NCI-H2107 treated with DMSO at 0.1 percent for 48 hours (cell line): ENCODE measurements at regions not wholly inside any gene's neighbourhood (a gene's known extent, or its start where the extent isn't known, plus 50 kb on each side); places are given as distances from the start of the nearest gene placed in this dataset.

Source experiments
- DNase-seq: peaks from one replicate; lab custom pipeline; 2025; ENCODE audit not compliant: unreplicated experiment; lab: John Stamatoyannopoulos, UW

DNA sequence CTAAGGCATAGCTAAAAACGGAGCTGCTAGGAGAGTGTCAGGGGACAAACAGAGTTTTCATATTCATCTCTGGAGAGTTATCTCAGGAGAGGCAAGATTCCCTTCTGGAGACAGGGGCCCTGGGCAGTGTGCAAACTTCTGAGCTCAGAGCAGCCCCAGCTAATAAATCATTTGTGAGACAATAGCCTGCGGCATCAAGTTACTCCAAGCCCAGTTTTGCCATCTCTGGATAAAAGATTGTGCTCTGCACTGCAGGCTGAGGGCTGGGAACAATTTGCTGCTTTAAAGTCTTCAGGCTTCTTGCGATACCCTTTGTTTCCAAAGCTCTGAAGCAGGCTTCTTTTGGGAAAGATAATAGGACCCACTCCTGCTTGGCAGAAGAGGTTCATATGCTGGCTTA lies 164.3 kb upstream of the BRINP1 start:
- DNase-seq: peak; percentile 38

DNA sequence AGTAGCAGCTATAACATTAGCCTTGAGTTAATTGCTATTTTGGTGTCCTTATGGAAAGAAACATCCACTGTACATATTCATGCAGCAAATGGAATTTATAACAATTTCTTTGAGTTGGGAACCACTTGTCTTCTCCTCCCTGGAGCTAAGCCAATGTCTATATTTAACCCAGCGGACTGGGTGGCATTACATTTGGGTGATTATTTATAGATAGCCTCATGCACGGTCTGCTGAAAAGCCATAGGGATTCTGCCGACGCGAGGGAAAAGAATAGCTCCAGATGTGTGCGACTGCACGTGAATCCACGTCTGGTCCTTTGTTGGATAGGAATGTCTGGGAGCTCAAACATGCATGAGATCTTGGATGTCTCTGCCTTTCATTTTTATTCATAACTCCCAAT lies 157.5 kb upstream of the BRINP1 start:
- DNase-seq: no peak

DNA sequence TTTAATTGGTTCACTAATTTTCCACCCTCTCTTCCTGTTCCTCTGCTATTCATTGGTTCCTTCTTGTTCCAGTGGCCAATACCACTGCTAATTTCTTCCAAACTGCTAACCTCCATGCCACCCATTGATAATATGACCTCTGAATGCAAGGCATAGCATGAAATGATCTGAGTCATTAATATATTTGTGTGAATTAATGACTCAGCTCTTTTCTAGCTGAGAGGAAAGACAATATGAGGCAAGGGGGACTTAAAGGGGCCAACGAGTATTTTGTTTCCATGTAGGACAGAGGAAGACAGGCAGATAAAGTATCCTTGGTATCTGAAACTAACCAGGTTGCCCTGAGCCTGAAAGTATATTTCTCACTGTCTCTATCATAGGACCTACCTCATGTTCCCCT lies 154.3 kb upstream of the BRINP1 start:
- no peak for DNase-seq

DNA sequence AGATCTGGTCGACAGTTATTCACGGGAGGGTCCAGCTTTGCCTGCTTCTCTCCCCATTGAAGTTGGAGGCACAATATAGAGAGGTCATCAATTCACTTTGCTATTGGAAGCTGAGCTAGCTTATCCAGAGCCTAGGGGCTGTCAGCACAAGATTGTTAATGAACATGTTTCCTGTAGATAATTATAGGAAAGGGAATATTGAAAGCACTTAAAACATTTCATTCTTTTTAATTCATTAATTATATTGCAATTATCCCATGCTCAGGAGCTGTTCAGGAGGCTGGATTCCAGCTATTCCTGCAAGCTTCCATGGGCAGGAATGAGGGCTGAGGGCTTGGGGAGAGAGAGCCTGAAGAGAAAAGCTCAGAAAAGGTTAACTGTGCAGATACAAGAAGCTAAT lies 153.1 kb upstream of the BRINP1 start:
- no peak for DNase-seq

DNA sequence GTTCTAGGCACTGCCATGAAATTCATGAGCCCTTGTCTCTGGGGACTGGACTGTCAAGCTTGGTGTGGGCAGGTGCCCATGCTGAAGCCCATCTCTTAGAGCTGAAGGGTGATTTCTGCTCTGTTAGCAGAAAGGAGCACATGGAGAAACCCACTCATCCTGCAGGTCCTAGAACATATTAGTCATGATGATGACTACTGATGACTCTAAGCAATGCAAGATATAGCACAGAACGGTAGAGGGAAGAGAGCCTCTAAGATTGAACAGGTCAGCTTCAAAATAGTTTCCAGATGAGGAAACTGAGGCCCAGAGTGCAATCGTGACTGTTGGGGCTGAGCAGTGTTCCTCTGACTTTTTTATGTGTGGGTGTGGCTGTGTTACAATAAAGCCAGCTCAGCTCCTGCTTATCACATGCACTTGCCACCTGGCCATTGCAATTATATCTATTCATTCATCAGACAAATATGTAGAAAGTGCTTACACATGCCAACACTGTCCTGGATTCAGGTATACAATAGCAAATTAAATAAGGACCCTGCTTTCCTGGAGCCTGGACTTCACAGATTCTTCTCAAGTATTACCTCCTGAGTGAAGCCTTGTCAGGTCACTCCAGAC lies 140.2 kb upstream of the BRINP1 start:
- DNase-seq: no peak

DNA sequence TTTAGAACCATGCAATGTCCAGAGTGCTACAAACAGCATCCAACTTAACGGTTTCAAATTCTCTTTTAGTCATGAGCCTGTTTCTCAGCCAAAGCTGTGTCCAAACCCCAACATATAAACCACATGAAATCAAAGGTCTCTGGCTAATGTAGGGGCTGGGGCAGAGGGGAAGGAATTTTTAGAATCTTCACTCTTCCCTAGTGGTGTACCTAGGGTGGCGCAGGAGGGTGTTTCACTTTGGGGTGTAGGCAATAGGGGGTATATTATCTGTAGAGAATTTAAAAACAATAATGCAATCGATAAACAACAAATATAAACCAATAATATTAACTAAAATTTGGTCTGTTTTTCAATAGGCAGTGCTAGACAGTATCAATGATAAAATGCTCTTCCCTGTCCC lies 132.1 kb upstream of the BRINP1 start:
- no peak for DNase-seq

DNA sequence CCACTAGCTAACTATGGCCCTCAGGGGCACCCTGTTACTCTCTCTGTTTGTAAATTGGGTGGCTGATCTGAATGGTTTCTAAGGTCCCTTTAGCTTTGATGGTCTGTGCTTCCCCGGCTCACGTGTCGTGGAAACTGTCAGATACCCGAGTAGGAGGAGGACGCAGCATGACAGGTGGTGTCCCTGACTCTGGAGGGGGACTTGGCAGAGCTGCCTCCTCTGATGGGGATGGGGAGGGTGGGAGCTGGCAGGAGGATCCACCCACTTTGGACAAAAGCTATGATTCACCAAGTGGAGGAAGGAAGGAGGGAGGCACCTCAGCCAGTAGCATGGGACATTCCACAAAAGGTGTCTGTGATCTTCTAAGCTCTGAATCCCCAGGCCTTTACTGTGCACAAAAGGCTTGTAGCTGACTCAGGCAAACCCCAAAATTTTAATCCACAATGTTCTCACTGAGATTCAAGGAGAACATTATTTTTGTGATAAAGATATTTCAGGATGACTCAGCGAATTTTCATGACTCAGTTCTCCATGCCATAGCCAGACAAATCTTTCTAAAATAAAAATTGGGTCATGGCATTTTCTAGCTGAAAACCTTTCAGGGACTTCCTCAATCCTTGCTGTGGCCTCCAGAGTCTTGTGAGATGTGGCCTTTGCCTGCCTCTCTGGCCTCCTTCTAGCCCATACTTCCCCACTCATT lies 131.0 kb upstream of the BRINP1 start:
- DNase-seq: no peak

DNA sequence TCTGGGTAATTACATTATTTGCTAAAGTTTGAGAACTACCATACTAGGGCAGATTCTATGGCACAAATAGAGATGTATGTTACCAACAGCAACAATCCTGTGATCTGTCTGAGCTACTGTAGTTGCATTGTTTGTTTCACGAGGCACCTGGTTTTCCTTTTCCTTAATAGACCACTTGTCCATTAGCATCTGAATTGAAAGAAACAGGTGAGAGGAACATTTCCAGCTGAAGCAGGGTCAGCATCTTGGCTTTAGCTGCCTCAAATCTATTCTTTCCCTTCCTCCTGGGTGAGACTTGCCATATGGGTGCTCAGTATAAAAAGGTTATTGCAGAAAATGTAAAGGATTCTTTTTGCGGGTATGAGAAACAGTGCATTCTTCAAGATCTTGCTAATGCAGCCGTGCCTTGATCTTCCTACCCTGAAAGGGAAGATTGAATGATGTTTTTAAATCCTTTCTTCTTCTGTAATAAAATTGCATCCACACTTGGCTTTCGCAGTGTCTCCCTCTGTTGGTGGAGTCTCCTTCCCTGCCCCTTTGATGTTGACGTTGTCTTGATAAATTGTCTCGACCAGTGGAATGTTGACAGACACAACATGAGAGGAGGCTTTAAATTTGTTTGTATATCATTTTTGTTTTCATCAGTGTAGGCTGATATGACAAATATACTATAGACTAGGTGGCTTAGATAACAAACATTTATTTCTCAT lies 118.0 kb upstream of the BRINP1 start:
- no peak for DNase-seq

DNA sequence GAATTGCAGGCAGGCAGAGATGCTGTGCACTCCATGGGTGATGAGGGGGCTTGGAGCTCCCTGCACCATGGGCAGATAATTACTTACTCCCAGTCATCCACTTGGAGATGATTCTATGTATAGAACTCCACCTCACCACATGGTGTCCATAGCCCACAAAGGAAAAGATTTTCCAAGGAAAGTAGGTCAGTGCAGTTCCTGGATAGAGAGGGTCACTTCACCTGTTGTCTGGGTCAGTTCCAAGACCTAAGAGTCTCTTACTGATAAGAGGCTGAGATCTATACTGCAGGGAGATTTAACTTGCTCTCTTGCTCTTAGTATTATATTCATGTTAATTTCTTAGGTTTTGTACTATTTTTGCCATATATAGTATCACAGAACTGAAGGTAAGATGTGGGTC lies 113.9 kb upstream of the BRINP1 start:
- no peak for DNase-seq

DNA sequence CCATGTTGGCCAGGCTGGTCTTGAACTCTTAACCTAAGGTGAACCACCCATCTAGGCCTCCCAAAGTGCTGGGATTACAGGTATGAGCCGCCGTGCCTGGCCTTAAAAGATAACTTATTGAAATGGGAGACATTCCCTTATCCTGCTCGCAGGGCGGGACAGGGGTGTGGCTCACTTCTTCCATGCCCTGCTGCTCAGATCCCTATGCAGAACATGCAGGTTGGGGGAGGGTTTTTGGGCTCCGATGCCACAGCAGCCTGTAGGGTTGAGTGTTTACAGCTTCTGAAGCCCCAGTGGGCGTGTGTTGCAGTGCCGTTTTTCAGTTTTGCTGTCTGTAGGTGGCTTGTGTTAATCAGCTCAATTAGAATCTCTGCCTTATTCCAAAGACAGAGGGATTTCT lies 108.0 kb upstream of the BRINP1 start:
- no peak for DNase-seq

DNA sequence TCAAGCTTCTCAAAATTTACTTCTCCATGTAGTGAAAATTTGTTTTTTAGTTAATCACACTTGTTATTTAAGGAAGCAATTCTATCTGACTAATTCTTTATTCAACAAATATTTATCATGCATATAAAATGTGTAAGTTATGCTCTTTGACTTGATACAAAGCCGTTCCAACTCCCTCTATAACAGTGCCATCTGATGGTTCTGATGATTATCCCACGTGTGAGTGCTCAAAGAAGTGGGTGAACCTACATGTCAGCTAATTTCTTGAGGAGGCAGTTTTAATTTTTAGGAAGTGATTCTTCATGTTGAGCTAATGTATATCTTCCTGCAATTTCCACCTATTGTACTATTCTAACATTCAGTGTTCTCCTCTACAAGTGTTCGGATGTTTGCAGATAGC lies 88.8 kb upstream of the BRINP1 start:
- DNase-seq: no peak

DNA sequence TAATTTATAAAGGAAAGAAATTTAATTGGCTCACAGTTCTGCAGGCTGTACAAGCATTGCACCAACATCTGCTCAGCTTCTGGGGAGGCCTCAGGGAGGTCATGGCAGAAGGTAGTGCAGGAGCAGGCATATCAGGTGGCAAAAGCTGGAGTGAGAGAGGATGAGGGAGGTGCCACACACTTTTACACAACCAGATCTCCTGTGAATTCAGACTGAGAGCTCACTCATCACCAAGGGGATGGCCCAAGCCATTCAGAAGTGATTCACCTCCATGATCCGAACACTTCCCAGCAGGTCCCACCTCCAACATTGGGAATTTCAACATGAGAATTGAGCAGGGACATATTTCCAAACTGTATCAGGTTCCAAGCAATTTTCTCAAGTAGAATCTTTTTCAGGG lies 84.7 kb upstream of the BRINP1 start:
- no peak for DNase-seq

DNA sequence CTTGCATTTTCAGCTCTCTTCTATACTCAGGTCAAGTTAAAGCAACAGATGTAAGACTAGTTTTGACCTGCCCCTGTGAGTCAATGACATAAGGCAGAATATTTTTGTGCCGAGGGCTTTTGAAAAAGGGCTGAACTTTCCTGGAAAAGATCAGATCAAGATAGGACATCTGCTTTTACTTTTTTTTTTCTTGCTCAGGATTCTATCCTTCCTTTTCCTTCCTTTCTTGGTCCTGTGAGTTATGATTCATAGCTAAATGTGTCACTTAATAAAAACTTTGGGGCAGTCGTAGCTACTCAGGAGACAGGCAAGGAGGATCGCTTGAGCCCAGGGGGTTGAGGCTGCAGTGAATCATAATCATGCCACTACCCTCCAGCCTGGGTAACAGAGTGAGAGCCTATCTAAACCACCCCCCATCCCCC lies 84.3 kb upstream of the BRINP1 start:
- DNase-seq: no peak

DNA sequence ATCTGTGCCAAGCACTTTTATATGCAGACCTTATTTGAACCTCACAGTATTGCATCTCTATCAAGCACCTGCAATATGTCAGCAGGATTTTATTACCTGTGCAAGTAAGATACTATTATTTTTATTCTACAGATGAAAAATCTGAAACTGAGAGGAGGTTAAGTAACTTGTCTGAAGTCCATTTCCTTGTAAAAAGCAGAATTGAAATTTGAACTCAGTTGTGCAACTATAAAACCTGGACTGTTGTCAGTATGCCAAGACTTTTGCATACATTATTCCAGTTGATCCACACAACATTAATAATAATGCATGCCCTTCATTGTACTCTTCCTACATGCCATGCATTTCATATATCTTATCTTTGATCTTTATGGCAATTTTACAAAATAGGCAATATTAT lies 82.2 kb upstream of the BRINP1 start:
- DNase-seq: no peak

DNA sequence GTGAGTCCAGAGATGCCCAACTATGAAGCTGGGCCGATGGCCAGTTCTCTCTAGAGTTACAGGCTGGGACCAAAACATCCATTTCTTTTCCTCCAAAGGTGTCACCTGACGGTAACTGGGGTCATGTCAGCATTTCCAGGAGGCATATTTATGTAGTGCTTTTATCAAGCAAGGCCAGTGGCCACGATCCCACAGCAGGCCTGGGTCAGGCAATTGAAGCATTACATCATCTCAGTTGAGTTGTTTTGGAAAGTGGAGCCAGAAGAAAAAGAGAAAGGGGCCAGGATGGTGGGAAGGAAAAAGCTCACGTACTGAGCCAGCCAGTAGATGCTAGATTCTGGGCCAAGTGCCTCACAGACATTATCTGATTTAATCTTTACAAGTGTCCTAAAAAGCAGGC lies 73.9 kb upstream of the BRINP1 start:
- DNase-seq: no peak

DNA sequence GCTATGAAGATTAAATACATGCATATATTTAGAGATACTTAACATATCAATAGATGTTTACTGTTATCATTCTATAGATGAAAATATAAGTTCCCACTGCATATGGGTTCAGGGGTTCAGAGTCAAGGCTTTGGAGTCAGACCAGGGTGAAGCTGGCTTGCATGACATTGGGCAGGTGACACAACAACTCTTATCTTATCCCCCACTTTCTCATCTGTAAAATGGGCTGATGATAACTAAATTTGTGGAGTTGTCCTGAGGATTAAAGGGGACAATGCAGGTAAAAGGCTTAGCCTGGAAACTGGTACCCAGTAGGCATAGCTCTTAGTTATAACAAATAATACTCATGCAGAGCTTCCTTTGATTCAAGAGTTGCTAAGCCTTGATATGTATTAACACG lies 72.6 kb upstream of the BRINP1 start:
- no peak for DNase-seq

DNA sequence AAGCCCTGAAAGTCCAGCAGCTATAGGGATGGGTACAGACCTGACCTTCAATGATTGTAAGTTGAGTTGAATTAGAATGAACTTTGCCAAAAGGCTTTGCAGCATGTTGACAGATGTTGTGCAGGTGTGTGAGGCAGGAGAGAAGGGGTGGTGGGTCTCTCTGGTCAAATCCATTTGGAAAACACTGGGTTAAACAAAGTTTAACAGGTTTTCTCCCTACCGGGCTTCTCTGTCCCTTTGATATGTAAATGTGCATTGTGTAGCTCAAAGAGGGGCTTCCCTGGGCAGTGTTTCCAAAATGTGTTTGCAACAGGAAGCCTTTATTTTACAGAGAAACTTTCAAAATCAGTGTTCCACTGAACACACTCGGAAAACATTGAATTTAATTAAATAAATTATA lies 72.1 kb upstream of the BRINP1 start:
- no peak for DNase-seq

DNA sequence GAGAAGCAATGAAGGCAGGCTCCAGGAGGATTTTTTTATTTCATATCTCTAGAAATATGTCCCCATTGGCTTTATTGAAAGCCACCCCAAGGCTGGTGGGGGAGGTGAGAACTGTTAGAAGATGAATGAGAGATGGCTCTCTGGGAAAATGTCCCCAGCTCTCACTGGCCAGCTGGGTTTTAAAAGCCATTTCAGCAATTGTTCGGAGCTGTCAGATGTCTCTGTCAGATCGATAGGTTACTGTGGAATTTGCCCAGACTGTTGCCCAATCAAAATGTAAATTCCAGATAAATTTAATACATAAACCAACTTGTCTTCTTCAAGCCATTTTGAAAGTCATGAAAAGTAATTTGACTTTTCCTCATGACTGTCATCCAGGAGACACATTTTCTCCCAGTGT lies 67.0 kb upstream of the BRINP1 start:
- no peak for DNase-seq

DNA sequence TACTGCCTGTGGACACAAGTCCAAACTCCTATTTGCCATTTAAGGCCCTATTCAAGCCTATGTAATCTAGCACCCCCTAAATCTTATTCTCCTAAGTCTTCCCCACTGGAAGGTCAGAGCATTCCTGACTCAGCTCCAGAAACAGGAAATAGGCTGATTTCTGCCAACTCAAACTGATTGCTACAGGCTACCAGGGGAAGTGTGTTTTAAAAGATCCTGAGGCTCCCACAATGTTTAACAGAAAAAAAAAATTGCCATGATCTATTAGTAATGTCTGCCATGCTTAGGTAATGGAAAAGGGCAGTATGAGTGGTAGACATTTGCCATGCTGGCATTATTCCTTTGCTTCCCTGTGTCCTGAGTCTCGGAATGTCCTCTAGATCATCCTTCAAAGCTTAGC lies 65.8 kb upstream of the BRINP1 start:
- no peak for DNase-seq

DNA sequence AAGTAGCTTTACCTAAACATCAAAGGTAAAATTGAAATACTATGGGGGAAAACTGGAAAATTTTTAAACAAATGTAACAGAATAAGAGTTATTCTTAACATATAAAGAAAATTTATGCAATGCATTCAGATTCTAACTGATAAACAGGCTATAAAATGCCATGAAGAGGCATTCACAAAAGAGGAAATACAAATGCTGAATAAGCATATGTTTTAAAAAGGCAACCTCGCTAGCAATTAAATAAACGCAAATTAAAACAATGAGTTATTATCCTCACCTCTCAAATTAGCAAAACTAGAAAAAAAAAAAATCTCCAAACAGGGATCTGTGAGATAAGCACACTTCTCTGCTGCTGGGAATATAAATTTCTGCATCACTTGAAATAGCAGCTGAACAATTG lies 63.2 kb upstream of the BRINP1 start:
- no peak for DNase-seq

DNA sequence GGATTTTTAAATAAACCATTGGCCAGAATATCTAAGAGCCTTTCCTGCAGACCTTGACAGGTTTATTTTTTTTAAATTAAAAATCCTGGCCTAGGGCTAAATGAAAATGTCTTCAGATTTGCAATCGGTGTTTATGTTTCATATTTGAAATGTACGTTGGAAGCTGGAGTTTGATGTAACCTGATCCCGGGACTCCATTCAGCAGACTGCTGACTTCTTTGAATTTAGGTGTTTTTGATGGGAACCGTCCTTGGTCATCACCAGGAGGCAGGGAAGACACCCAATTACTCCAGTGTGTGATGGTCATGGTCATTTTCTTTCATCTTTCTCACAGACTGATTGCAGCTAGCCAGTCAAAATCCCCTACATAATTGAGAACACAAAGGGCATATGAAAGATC lies 60.1 kb upstream of the BRINP1 start:
- no peak for DNase-seq

DNA sequence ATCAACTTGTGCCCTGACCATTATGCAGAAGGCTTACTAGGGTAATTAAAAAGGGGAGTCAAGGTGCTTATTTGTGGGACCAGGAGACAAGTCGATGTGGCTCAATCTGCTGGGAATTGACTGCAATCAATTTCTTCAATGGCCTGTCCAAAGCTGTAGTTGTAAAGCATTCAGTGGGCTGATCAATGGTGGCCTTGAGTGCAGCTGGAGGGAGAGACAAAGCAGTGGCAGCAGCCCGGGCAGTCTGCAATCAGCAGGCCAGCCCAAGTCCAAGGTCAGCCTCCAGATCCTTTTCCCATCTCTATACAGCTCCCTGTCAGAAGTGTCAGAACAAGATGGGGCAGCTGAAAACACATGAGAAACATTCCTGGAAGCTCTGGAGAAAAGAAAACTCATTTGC lies 51.0 kb upstream of the BRINP1 start:
- no peak for DNase-seq
